Neural progenitor cell (in vitro differentiated cells): ENCODE measurements at regions not wholly inside any gene's neighbourhood (a gene's known extent, or its start where the extent isn't known, plus 50 kb on each side); places are given as distances from the start of the nearest gene placed in this dataset.

Experiments
- EZH2 ChIP-seq: fragments of 200-600 bp; sonication (generic); IDR thresholded peaks from 2 replicates; pipeline ENCODE4 v1.6.1; 2017; ENCODE audit warnings: antibody characterized with exemption, mild to moderate bottlenecking, moderate library complexity
- EZH2phosphoT487 ChIP-seq: fragments of 200-600 bp; sonication (generic); IDR thresholded peaks from 2 replicates; pipeline ENCODE4 v1.6.1; 2017; ENCODE audit warnings: antibody characterized with exemption
- TF ChIP-seq, protein P1 (sequence below): fragments of 200-600 bp; sonication (generic); IDR thresholded peaks from 2 replicates; pipeline ENCODE4 v1.5.1; 2017; ENCODE audit warnings: antibody characterized with exemption, mild to moderate bottlenecking

DNA sequence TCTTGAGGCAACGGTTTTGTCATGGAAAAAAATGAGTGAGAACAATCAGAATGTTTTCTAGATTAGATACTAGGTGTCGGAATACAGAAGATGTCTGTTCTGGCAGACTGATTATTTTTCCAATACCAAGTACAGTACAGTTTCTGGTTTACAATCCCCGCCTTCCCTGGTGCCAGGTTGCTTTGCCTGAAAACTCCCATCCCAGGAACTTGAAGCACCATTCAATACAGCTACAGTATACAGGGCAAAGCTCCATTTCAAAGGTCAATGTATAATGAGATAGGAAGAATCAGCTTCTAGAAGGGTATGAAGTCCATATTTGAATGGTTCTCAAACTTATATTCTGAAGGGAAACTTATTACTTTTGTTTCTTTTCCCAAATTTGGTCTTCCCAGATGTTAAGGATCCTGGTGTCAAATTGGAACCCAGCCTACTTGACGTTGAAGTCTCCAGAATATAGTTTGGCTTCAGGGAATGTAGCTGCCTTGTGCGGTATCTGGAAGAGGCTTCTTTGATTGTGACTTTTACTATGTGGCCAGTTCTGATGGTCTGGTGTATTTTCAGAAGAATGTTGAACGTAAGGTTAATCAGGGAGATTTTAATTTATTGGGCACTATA, 238.0 kb upstream of the ATP2B1 start:
- TF ChIP-seq, protein P1, sequence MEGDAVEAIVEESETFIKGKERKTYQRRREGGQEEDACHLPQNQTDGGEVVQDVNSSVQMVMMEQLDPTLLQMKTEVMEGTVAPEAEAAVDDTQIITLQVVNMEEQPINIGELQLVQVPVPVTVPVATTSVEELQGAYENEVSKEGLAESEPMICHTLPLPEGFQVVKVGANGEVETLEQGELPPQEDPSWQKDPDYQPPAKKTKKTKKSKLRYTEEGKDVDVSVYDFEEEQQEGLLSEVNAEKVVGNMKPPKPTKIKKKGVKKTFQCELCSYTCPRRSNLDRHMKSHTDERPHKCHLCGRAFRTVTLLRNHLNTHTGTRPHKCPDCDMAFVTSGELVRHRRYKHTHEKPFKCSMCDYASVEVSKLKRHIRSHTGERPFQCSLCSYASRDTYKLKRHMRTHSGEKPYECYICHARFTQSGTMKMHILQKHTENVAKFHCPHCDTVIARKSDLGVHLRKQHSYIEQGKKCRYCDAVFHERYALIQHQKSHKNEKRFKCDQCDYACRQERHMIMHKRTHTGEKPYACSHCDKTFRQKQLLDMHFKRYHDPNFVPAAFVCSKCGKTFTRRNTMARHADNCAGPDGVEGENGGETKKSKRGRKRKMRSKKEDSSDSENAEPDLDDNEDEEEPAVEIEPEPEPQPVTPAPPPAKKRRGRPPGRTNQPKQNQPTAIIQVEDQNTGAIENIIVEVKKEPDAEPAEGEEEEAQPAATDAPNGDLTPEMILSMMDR, result no peak
- no peak for TF ChIP-seq EZH2
- TF ChIP-seq EZH2phosphoT487, result no peak
